HEK293 (cell line): ENCODE measurements at regions not wholly inside any gene's neighbourhood (a gene's known extent, or its start where the extent isn't known, plus 50 kb on each side); places are given as distances from the start of the nearest gene placed in this dataset.

Experiments used
- CTCF ChIA-PET: fragments of 350-600 bp; formaldehyde crosslinking; extraction: SDS; loops from one replicate; lab custom pipeline; 2021; ENCODE audit warnings: antibody characterized with exemption; lab: Yijun Ruan, JAX
- POLR2A ChIA-PET: fragments of 300-600 bp; formaldehyde crosslinking; extraction: SDS; loops from one replicate; lab custom pipeline; 2020; ENCODE audit warnings: antibody characterized with exemption, inconsistent platforms; lab: Yijun Ruan, JAX
- H3K27ac ChIP-seq: fragments of 200-500 bp; sonication (Bioruptor generic); 2 replicates; pipeline ENCODE4 v1.5.1; 2014; ENCODE audit warnings: low read depth, low read length, control low read depth, inconsistent platforms; ENCODE audit errors: extremely low read depth
- H3K36me3 ChIP-seq, 2 experiments: fragments of 200-500 bp in 1 of 2; sonication (Bioruptor generic) in 1 of 2; 1 replicate in 1 of 2; 2 replicates in 1 of 2; pipeline ENCODE4 v1.5.1; 2014 to 2017; ENCODE audit warnings: inconsistent platforms in 2 of 2, low read length in 2 of 2; ENCODE audit not compliant: control insufficient read depth in 2 of 2, insufficient read depth in 1 of 2
- H3K4me1 ChIP-seq: fragments of 200-500 bp; sonication (Bioruptor generic); 2 replicates; pipeline ENCODE4 v1.5.1; 2014; ENCODE audit warnings: mild to moderate bottlenecking, low read length, inconsistent platforms; ENCODE audit not compliant: control insufficient read depth, insufficient read depth
- H3K4me3 ChIP-seq: 2 replicates; pipeline ENCODE4 v1.5.1; 2011; ENCODE audit warnings: low read depth, mild to moderate bottlenecking, control low read depth, low read length, moderate library complexity
- H3K9me3 ChIP-seq: fragments of 200-500 bp; sonication (Bioruptor generic); 2 replicates; pipeline ENCODE4 v1.5.1; 2014; ENCODE audit warnings: low read depth, low read length, inconsistent platforms; ENCODE audit not compliant: control insufficient read depth, insufficient read depth
- BCL11A ChIP-seq: fragments of 450-650 bp; formaldehyde crosslinking; IDR thresholded peaks from 2 replicates; pipeline ENCODE4 v1.5.1; 2016; ENCODE audit warnings: low read depth, missing biosample characterization, missing genetic modification characterization
- PRDM1 ChIP-seq: fragments of 450-650 bp; formaldehyde crosslinking; IDR thresholded peaks from 2 replicates; pipeline ENCODE4; 2016; ENCODE audit warnings: missing biosample characterization, missing genetic modification characterization
- SP3 ChIP-seq: fragments of 450-650 bp; formaldehyde crosslinking; IDR thresholded peaks from 2 replicates; pipeline ENCODE4 v1.5.1; 2016; ENCODE audit warnings: missing biosample characterization, missing genetic modification characterization
- YY1 ChIP-seq: fragments of 450-650 bp; formaldehyde crosslinking; IDR thresholded peaks from 2 replicates; pipeline ENCODE4 v1.5.1; 2018; ENCODE audit warnings: missing biosample characterization, missing genetic modification characterization
- YY2 ChIP-seq: fragments of 450-650 bp; formaldehyde crosslinking; IDR thresholded peaks from 2 replicates; pipeline ENCODE4 v1.5.1; 2016; ENCODE audit warnings: missing biosample characterization, missing genetic modification characterization
- ZBTB20 ChIP-seq: fragments of 450-650 bp; formaldehyde crosslinking; IDR thresholded peaks from 2 replicates; pipeline ENCODE4 v1.5.1; 2016; ENCODE audit warnings: missing biosample characterization, missing genetic modification characterization
- ZFP41 ChIP-seq: fragments of 450-650 bp; formaldehyde crosslinking; IDR thresholded peaks from 2 replicates; pipeline ENCODE4 v1.5.1; 2016; ENCODE audit warnings: missing biosample characterization, missing genetic modification characterization, borderline replicate concordance
- ZNF121 ChIP-seq: fragments of 450-650 bp; formaldehyde crosslinking; IDR thresholded peaks from 2 replicates; pipeline ENCODE4 v1.5.1; 2016; ENCODE audit warnings: missing biosample characterization, missing genetic modification characterization
- ZNF157 ChIP-seq: fragments of 450-650 bp; formaldehyde crosslinking; IDR thresholded peaks from 2 replicates; pipeline ENCODE4 v1.5.1; 2016; ENCODE audit warnings: missing biosample characterization, missing genetic modification characterization
- ZNF239 ChIP-seq: fragments of 450-650 bp; formaldehyde crosslinking; IDR thresholded peaks from 2 replicates; pipeline ENCODE4 v1.5.1; 2016; ENCODE audit warnings: missing biosample characterization, missing genetic modification characterization
- ZNF426 ChIP-seq: fragments of 450-650 bp; formaldehyde crosslinking; IDR thresholded peaks from 2 replicates; pipeline ENCODE4 v1.5.1; 2017; ENCODE audit warnings: missing biosample characterization, missing genetic modification characterization, mild to moderate bottlenecking, inconsistent platforms, moderate library complexity
- ZNF610 ChIP-seq: fragments of 450-650 bp; formaldehyde crosslinking; IDR thresholded peaks from 2 replicates; pipeline ENCODE4 v1.5.1; 2016; ENCODE audit warnings: missing biosample characterization, missing genetic modification characterization, borderline replicate concordance
- ZNF670 ChIP-seq: fragments of 450-650 bp; formaldehyde crosslinking; IDR thresholded peaks from 2 replicates; pipeline ENCODE4 v1.5.1; 2016; ENCODE audit warnings: missing biosample characterization, missing genetic modification characterization, low read depth
- ZNF701 ChIP-seq: fragments of 450-650 bp; formaldehyde crosslinking; IDR thresholded peaks from 2 replicates; pipeline ENCODE4 v1.5.1; 2016; ENCODE audit warnings: missing biosample characterization, missing genetic modification characterization
- ZNF843 ChIP-seq: fragments of 450-650 bp; formaldehyde crosslinking; IDR thresholded peaks from 2 replicates; pipeline ENCODE4 v1.5.1; 2016; ENCODE audit warnings: missing biosample characterization, missing genetic modification characterization
- TF ChIP-seq, protein P1 (sequence below): fragments of 450-650 bp; formaldehyde crosslinking; IDR thresholded peaks from 2 replicates; pipeline ENCODE4 v1.5.1; 2016; ENCODE audit warnings: missing biosample characterization, missing genetic modification characterization
- TF ChIP-seq, protein P2 (sequence below): fragments of 450-650 bp; formaldehyde crosslinking; IDR thresholded peaks from 2 replicates; pipeline ENCODE4 v1.5.1; 2016; ENCODE audit warnings: missing biosample characterization, missing genetic modification characterization
- TF ChIP-seq, protein P3 (sequence below): fragments of 450-650 bp; formaldehyde crosslinking; IDR thresholded peaks from 2 replicates; pipeline ENCODE4 v1.5.1; 2017; ENCODE audit warnings: missing biosample characterization, missing genetic modification characterization
- TF ChIP-seq, protein P4 (sequence below): fragments of 450-650 bp; formaldehyde crosslinking; IDR thresholded peaks from 2 replicates; pipeline ENCODE4 v1.5.1; 2016; ENCODE audit warnings: missing biosample characterization, missing genetic modification characterization
- TF ChIP-seq, protein P5 (sequence below): fragments of 450-650 bp; formaldehyde crosslinking; IDR thresholded peaks from 2 replicates; pipeline ENCODE4 v1.5.1; 2017; ENCODE audit warnings: missing biosample characterization, missing genetic modification characterization

DNA sequence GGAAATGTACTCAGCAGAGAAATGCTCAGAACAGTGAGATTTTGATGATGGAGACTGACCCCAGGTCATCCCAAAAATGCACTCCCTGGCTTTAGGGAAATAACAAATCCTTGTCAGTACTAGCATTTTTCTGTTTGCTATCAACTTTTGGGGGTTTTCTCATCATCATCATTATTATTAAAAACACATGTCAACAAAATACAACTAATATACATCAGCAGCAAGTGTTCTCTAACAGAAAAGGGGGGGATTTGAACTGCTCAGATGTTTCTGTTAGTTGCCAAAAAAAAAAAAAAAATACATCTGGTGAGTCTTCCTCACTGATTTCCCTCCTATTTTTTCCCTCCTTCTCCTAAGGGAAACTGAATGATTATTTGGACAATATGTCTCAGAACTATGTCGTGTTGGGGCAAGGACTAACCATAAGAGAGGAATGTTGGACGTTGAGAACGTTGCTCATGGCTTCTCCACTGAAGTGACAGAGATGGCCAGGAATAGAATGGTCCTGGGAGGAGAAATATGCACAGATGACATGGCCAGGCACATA lies 230.0 kb upstream of the MCTP2 start:
- CTCF ChIA-PET: interaction anchor here (0.5 to 0.9 kb wide), 5 partner anchors 118 to 590 kb away, joined by 3 to 5 read pairs (median 3); no protein-coding TSS in a partner anchor
- Histone ChIP-seq H3K4me1 (no peaks in the 10 kb centered on the region), H3K9me3 (no peaks in the 10 kb centered on the region), H3K36me3 (no peaks in the 10 kb centered on the region), H3K4me3 (no peak overlapping the region)
- TF ChIP-seq ZFP41 (tag by site-specific recombination) (no peak), YY1 (tag by site-specific recombination) (no peak), ZNF670 (tag by site-specific recombination) (no peak), YY2 (no peak), ZNF239 (no peak), ZNF157 (no peak), BCL11A (tag by site-specific recombination) (no peak), ZNF426 (tag by site-specific recombination) (no peak), ZNF121 (tag by site-specific recombination) (no peak), ZNF843 (tag by site-specific recombination) (no peak), SP3 (tag by site-specific recombination) (no peak), ZBTB20 (tag by site-specific recombination) (no peak), ZNF701 (tag by site-specific recombination) (no peak), PRDM1 (tag by site-specific recombination) (no peak), ZNF610 (no peak)
- TF ChIP-seq, protein P1, sequence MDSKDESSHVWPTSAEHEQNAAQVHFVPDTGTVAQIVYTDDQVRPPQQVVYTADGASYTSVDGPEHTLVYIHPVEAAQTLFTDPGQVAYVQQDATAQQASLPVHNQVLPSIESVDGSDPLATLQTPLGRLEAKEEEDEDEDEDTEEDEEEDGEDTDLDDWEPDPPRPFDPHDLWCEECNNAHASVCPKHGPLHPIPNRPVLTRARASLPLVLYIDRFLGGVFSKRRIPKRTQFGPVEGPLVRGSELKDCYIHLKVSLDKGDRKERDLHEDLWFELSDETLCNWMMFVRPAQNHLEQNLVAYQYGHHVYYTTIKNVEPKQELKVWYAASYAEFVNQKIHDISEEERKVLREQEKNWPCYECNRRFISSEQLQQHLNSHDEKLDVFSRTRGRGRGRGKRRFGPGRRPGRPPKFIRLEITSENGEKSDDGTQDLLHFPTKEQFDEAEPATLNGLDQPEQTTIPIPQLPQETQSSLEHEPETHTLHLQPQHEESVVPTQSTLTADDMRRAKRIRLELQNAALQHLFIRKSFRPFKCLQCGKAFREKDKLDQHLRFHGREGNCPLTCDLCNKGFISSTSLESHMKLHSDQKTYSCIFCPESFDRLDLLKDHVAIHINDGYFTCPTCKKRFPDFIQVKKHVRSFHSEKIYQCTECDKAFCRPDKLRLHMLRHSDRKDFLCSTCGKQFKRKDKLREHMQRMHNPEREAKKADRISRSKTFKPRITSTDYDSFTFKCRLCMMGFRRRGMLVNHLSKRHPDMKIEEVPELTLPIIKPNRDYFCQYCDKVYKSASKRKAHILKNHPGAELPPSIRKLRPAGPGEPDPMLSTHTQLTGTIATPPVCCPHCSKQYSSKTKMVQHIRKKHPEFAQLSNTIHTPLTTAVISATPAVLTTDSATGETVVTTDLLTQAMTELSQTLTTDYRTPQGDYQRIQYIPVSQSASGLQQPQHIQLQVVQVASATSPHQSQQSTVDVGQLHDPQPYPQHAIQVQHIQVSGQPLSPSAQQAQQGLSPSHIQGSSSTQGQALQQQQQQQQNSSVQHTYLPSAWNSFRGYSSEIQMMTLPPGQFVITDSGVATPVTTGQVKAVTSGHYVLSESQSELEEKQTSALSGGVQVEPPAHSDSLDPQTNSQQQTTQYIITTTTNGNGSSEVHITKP (tag by site-specific recombination): no peak
- TF ChIP-seq, protein P2, sequence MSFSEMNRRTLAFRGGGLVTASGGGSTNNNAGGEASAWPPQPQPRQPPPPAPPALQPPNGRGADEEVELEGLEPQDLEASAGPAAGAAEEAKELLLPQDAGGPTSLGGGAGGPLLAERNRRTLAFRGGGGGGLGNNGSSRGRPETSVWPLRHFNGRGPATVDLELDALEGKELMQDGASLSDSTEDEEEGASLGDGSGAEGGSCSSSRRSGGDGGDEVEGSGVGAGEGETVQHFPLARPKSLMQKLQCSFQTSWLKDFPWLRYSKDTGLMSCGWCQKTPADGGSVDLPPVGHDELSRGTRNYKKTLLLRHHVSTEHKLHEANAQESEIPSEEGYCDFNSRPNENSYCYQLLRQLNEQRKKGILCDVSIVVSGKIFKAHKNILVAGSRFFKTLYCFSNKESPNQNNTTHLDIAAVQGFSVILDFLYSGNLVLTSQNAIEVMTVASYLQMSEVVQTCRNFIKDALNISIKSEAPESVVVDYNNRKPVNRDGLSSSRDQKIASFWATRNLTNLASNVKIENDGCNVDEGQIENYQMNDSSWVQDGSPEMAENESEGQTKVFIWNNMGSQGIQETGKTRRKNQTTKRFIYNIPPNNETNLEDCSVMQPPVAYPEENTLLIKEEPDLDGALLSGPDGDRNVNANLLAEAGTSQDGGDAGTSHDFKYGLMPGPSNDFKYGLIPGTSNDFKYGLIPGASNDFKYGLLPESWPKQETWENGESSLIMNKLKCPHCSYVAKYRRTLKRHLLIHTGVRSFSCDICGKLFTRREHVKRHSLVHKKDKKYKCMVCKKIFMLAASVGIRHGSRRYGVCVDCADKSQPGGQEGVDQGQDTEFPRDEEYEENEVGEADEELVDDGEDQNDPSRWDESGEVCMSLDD (tag by site-specific recombination): no peak
- TF ChIP-seq, protein P3, sequence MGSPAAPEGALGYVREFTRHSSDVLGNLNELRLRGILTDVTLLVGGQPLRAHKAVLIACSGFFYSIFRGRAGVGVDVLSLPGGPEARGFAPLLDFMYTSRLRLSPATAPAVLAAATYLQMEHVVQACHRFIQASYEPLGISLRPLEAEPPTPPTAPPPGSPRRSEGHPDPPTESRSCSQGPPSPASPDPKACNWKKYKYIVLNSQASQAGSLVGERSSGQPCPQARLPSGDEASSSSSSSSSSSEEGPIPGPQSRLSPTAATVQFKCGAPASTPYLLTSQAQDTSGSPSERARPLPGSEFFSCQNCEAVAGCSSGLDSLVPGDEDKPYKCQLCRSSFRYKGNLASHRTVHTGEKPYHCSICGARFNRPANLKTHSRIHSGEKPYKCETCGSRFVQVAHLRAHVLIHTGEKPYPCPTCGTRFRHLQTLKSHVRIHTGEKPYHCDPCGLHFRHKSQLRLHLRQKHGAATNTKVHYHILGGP (tag by site-specific recombination): no peak
- TF ChIP-seq, protein P4, sequence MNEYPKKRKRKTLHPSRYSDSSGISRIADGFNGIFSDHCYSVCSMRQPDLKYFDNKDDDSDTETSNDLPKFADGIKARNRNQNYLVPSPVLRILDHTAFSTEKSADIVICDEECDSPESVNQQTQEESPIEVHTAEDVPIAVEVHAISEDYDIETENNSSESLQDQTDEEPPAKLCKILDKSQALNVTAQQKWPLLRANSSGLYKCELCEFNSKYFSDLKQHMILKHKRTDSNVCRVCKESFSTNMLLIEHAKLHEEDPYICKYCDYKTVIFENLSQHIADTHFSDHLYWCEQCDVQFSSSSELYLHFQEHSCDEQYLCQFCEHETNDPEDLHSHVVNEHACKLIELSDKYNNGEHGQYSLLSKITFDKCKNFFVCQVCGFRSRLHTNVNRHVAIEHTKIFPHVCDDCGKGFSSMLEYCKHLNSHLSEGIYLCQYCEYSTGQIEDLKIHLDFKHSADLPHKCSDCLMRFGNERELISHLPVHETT (tag by site-specific recombination): no peak
- TF ChIP-seq, protein P5, sequence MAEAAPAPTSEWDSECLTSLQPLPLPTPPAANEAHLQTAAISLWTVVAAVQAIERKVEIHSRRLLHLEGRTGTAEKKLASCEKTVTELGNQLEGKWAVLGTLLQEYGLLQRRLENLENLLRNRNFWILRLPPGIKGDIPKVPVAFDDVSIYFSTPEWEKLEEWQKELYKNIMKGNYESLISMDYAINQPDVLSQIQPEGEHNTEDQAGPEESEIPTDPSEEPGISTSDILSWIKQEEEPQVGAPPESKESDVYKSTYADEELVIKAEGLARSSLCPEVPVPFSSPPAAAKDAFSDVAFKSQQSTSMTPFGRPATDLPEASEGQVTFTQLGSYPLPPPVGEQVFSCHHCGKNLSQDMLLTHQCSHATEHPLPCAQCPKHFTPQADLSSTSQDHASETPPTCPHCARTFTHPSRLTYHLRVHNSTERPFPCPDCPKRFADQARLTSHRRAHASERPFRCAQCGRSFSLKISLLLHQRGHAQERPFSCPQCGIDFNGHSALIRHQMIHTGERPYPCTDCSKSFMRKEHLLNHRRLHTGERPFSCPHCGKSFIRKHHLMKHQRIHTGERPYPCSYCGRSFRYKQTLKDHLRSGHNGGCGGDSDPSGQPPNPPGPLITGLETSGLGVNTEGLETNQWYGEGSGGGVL (tag by site-specific recombination): no peak
- TF ChIP-seq, all 188 proteins: peak for 0
- H3K27ac ChIP-seq: no peak overlapping the region
- POLR2A ChIA-PET: no interaction called here
